CD4-positive, alpha-beta memory T cell (primary cell): ENCODE measurements at regions not wholly inside any gene's neighbourhood (a gene's known extent, or its start where the extent isn't known, plus 50 kb on each side); places are given as distances from the start of the nearest gene placed in this dataset.

ENCODE experiments used
- CTCF ChIA-PET: fragments of 350-600 bp; sonication (Branson Sonifier 250); formaldehyde crosslinking; loops from one replicate; lab custom pipeline; 2021; ENCODE audit warnings: inconsistent platforms; ENCODE audit not compliant: partially characterized antibody; lab: Charles Lee
- POLR2A ChIA-PET: fragments of 350-600 bp; sonication (Branson Sonifier 250); formaldehyde crosslinking; loops from one replicate; lab custom pipeline; 2021; ENCODE audit not compliant: partially characterized antibody; lab: Charles Lee
- DNase-seq, 5 donors: peaks; one replicate each; pipeline versions ENCODE4 v3.0.0 to v3.0.0-alpha.2; 2020 to 2022; ENCODE audit warnings: mixed read lengths in 1 of 5
- H3K27ac ChIP-seq: one replicate; pipeline ENCODE4 v1.7.0; 2013; ENCODE audit warnings: low read depth, low read length
- H3K27me3 ChIP-seq: 2 replicates; pipeline ENCODE4 v1.7.0; 2013; ENCODE audit warnings: mild to moderate bottlenecking, low read length, moderate library complexity; ENCODE audit not compliant: insufficient read depth
- H3K36me3 ChIP-seq: 2 replicates; pipeline ENCODE4 v1.7.0; 2013; ENCODE audit warnings: mild to moderate bottlenecking, low read length, moderate library complexity; ENCODE audit not compliant: insufficient read depth
- H3K4me1 ChIP-seq: 2 replicates; pipeline ENCODE4 v1.7.0; 2013; ENCODE audit warnings: mild to moderate bottlenecking, low read length, moderate library complexity; ENCODE audit not compliant: insufficient read depth
- H3K4me3 ChIP-seq, 2 donors: one replicate each; pipeline ENCODE4 v1.7.0; 2013; ENCODE audit warnings: low read length in 2 of 2, mild to moderate bottlenecking in 1 of 2
- H3K9me3 ChIP-seq, 2 donors: one replicate each; pipeline ENCODE4 v1.7.0; 2013; ENCODE audit warnings: low read length in 2 of 2, control low read depth in 1 of 2; ENCODE audit not compliant: control insufficient read depth in 1 of 2
- H3K27ac Mint-ChIP-seq, 7 donors: one replicate each; pipeline ENCODE4 v1.8.0; 2020 to 2021; ENCODE audit warnings: mixed read lengths in 7 of 7, mild to moderate bottlenecking in 6 of 7, inconsistent platforms in 3 of 7, moderate library complexity in 3 of 7
- H3K27me3 Mint-ChIP-seq, 2 donors: one replicate each; pipeline ENCODE4 v1.8.0; 2020 to 2021; ENCODE audit warnings: mixed read lengths in 2 of 2
- H3K36me3 Mint-ChIP-seq, 2 donors: one replicate each; pipeline ENCODE4 v1.8.0; 2020 to 2021; ENCODE audit warnings: mixed read lengths in 2 of 2, inconsistent platforms in 1 of 2, mild to moderate bottlenecking in 1 of 2
- H3K4me1 Mint-ChIP-seq, 4 donors: one replicate each; pipeline ENCODE4 v1.8.0; 2020 to 2021; ENCODE audit warnings: mixed read lengths in 4 of 4, mild to moderate bottlenecking in 1 of 4
- H3K4me3 Mint-ChIP-seq, 8 donors: one replicate each; pipeline ENCODE4 v1.8.0; 2020 to 2021; ENCODE audit warnings: mixed read lengths in 8 of 8, mild to moderate bottlenecking in 7 of 8, moderate library complexity in 6 of 8, inconsistent platforms in 3 of 8
- H3K9me3 Mint-ChIP-seq, 8 donors: one replicate each; pipeline ENCODE4 v1.8.0; 2020 to 2021; ENCODE audit warnings: mixed read lengths in 8 of 8, mild to moderate bottlenecking in 5 of 8, inconsistent platforms in 3 of 8, moderate library complexity in 1 of 8
- intact Hi-C: fragments of 100-400 bp; cut with micrococcal nuclease; formaldehyde crosslinking; loops from one replicate; pipeline ENCODE4 v1.15.1; 2023

DNA sequence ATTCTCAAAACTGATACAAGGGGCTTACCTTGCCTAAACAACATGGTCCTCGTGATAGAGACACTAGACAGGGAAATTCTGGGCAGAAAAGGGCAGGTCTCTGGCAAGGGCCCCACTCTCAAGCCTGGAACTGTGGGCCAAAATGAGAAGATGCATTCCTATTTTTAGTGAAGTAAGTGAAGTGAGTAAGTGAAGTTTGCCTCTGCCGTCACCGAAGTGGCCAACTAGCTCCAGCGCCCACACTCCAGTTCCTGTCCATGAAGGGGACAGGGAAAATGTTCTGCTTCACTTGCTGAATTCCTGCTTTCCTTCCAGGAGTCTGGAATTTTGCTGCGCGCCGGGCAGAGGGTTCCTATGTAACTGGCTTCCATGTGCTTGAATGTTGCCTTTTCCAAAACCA, 1035.6 kb upstream of the TMEM132C start:
- H3K9me3 ChIP-seq = no peaks in the 10 kb centered on the region
- no peak overlapping the region for H3K4me3 ChIP-seq
- DNase-seq = no peak
- no peaks in the 10 kb centered on the region for H3K4me1 ChIP-seq
- no peaks in the 10 kb centered on the region for H3K36me3 Mint-ChIP-seq
- no peak overlapping the region for H3K27ac ChIP-seq
- ChIA-PET CTCF (interaction anchor here (2.6 kb wide), 1 partner anchor 123 kb away, joined by 6 read pairs; no protein-coding TSS in a partner anchor), POLR2A (no interaction called here)
- no peaks in the 10 kb centered on the region for H3K27me3 ChIP-seq
- H3K4me1 Mint-ChIP-seq = no peaks in the 10 kb centered on the region
- H3K36me3 ChIP-seq = no peaks in the 10 kb centered on the region
- H3K9me3 Mint-ChIP-seq = peaks cover 0 to 1% (median 0%) of the 10 kb centered on the region in 8 donors
- intact Hi-C loops = no loop called here
- H3K4me3 Mint-ChIP-seq = no peak overlapping the region
- peaks cover 5 to 6% of the 10 kb centered on the region in 2 donors for H3K27me3 Mint-ChIP-seq
- no peak overlapping the region for H3K27ac Mint-ChIP-seq

DNA sequence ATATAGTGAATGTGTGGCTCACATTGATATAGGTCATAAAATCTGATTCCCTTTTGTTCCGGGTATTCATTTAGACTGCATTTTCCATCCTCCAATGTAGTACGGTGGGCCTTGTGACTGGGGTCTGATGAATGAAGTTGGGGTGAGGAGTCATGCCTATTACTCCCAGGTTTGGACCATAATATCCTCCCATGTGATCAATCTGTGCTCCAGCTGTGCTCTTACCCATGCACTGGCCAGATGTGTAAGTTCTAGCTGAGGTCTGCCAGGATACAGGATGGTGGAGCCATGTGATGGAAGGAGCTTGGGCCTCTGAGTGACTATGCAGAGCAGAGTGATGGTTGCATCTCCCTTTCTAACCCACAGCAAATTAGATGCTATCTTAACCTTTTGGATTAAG, 1034.0 kb upstream of the TMEM132C start:
- POLR2A ChIA-PET = no interaction called here
- Mint-ChIP-seq H3K4me3 (no peak overlapping the region), H3K36me3 (no peaks in the 10 kb centered on the region), H3K27ac (no peak overlapping the region), H3K4me1 (no peaks in the 10 kb centered on the region), H3K9me3 (peaks cover 0 to 1% (median 0%) of the 10 kb centered on the region in 8 donors), H3K27me3 (peaks cover 3 to 5% of the 10 kb centered on the region in 2 donors)
- DNase-seq = no peak
- no peaks in the 10 kb centered on the region for H3K36me3 ChIP-seq
- CTCF ChIA-PET = no interaction called here
- no peaks in the 10 kb centered on the region for H3K4me1 ChIP-seq
- intact Hi-C loops = no loop called here
- H3K4me3 ChIP-seq = no peak overlapping the region
- H3K27me3 ChIP-seq = no peaks in the 10 kb centered on the region
- no peaks in the 10 kb centered on the region for H3K9me3 ChIP-seq
- H3K27ac ChIP-seq = no peak overlapping the region

DNA sequence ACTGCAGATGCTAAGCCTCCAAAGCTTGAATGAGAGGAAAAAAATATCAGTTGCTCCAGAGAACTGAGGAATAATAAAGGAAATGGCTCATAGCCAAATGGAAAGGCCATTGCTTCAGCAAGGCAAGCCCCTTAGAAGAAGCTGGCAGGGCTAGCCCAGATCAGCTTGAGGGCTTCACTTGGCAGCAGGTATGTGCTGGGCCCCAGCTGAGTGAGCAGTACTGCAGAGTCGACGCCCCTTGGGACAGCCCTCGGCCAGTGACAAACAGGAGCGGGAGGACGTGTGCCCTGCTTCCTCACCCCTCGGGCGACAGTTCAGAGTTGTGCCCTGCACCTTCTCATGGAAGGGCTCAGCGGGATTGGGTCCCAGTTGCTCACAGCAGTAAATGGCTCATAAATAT, 1031.2 kb upstream of the TMEM132C start:
- Mint-ChIP-seq H3K4me1 (no peaks in the 10 kb centered on the region), H3K9me3 (peaks cover 0 to 1% (median 0%) of the 10 kb centered on the region in 8 donors), H3K4me3 (no peak overlapping the region), H3K27ac (no peak overlapping the region), H3K36me3 (no peaks in the 10 kb centered on the region), H3K27me3 (peaks cover 0 to 1% of the 10 kb centered on the region in 2 donors)
- POLR2A ChIA-PET = no interaction called here
- Histone ChIP-seq H3K36me3 (no peaks in the 10 kb centered on the region), H3K4me1 (no peaks in the 10 kb centered on the region), H3K27me3 (no peaks in the 10 kb centered on the region), H3K9me3 (no peaks in the 10 kb centered on the region), H3K27ac (no peak overlapping the region), H3K4me3 (no peak overlapping the region)
- intact Hi-C loops = no loop called here
- CTCF ChIA-PET = no interaction called here
- DNase-seq = no peak

DNA sequence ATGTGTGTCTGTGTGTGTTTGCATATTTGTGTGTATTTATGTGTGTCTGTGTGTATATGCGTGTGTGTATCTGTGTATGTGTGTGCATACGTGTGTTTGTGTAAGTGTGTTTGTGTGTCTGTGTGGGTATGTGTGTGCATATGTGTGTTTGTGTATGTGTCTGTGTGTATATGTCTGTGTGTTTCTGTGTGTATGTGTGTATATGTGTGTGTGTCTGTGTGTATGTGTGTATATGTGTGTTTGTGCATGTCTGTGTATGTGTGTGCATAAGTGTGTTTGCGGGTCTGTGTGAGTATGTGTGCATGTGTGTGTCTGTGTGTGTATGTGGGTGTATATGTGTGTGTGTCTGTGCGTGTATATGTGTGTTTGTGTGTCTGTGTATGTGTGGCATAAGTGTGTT, 1030.5 kb upstream of the TMEM132C start:
- H3K27me3 Mint-ChIP-seq = no peaks in the 10 kb centered on the region
- no peak overlapping the region for H3K4me3 Mint-ChIP-seq
- POLR2A ChIA-PET = no interaction called here

DNA sequence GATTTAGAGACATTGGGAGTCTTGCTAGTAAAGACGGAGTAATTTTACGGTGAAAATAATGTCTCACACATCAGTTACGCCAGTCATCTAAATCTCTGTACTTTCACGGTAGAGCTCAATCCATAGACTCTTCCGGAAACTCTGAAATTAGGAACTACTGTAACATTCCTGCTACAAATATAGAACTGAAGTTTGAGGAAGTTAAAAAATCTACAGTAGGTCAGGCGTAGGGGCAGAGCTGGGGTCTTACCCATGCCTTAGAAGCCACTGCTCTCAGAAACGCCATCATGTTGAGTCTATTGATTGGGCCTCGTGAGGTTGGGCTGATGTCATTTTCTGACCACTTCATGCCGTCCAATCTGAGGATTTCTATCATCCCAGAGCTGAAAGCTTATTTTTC, 1029.8 kb upstream of the TMEM132C start:
- no peaks in the 10 kb centered on the region for H3K4me1 Mint-ChIP-seq
- ChIA-PET CTCF (no interaction called here), POLR2A (no interaction called here)
- no peaks in the 10 kb centered on the region for H3K36me3 ChIP-seq
- no peak overlapping the region for H3K4me3 ChIP-seq
- H3K27me3 Mint-ChIP-seq = peaks cover 0 to 3% of the 10 kb centered on the region in 2 donors
- no peaks in the 10 kb centered on the region for H3K27me3 ChIP-seq
- H3K4me1 ChIP-seq = no peaks in the 10 kb centered on the region
- H3K27ac ChIP-seq = no peak overlapping the region
- no peak overlapping the region for H3K27ac Mint-ChIP-seq
- intact Hi-C loops = no loop called here
- H3K9me3 Mint-ChIP-seq = peaks cover 0 to 3% (median 0%) of the 10 kb centered on the region in 8 donors
- no peak for DNase-seq
- no peak overlapping the region for H3K4me3 Mint-ChIP-seq
- H3K9me3 ChIP-seq = no peaks in the 10 kb centered on the region
- H3K36me3 Mint-ChIP-seq = no peaks in the 10 kb centered on the region

More for the DNA sequence above, 1030.5 kb upstream of the TMEM132C start:
- Histone ChIP-seq H3K27me3 (no peaks in the 10 kb centered on the region), H3K9me3 (no peaks in the 10 kb centered on the region), H3K4me1 (no peaks in the 10 kb centered on the region), H3K36me3 (no peaks in the 10 kb centered on the region), H3K4me3 (no peak overlapping the region), H3K27ac (no peak overlapping the region)
- Mint-ChIP-seq H3K27ac (no peak overlapping the region), H3K4me1 (no peaks in the 10 kb centered on the region), H3K9me3 (peaks cover 0 to 2% (median 0%) of the 10 kb centered on the region in 8 donors), H3K36me3 (no peaks in the 10 kb centered on the region)
- intact Hi-C loops = no loop called here
- DNase-seq = no peak
- CTCF ChIA-PET = no interaction called here

DNA sequence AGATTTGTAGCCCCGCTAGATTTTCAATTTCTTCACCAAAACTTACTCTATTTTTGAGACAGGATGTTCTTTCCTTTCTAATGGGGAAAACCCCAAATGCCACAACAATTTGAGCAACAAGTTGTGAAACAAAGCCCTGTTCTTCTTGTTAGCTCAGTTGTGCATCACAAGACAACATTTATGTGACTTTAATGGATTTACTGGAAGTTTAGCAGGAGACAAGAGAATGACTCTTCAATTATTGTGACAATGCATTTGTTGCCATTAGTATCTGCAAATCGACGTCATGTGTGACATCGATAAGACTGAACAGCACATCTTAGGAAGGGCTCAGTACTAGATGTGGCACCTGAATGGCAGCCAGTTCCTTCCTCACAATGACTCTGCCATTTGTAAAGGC, 1028.9 kb upstream of the TMEM132C start:
- no peaks in the 10 kb centered on the region for H3K4me1 ChIP-seq
- Mint-ChIP-seq H3K4me1 (no peaks in the 10 kb centered on the region), H3K27ac (no peak overlapping the region), H3K9me3 (peaks cover 0 to 3% (median 0%) of the 10 kb centered on the region in 8 donors), H3K36me3 (no peaks in the 10 kb centered on the region), H3K27me3 (peaks cover 0 to 6% of the 10 kb centered on the region in 2 donors), H3K4me3 (no peak overlapping the region)
- H3K27ac ChIP-seq = no peak overlapping the region
- ChIA-PET CTCF (no interaction called here), POLR2A (no interaction called here)
- no peaks in the 10 kb centered on the region for H3K36me3 ChIP-seq
- DNase-seq = no peak
- no peak overlapping the region for H3K4me3 ChIP-seq
- intact Hi-C loops = loop anchor here (1.0 kb wide), 1 partner anchor 45 kb away; no protein-coding TSS in a partner anchor
- no peaks in the 10 kb centered on the region for H3K9me3 ChIP-seq
- no peaks in the 10 kb centered on the region for H3K27me3 ChIP-seq

DNA sequence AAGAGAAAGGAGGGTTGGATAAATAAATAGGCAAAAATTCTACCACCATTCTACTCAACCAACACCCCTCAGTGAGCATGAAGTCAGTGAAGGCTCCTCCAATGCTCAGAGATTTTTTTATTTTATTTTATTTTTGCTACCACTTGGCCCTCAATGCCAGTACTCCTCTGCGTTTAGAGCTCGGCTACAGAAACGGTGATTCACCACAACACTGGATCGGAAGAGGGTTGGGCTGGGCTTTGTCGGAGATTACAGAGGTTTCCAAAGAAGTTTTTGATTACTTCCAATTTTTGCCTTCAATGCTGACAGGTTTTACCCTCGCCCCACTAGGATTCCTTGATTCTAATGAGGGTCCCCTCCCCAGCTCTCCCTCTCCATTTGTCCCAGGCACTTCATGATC, 1027.2 kb upstream of the TMEM132C start:
- CTCF ChIA-PET = no interaction called here

More for the DNA sequence above, 1027.2 kb upstream of the TMEM132C start:
- Mint-ChIP-seq H3K9me3 (peaks cover 0 to 3% (median 0%) of the 10 kb centered on the region in 8 donors), H3K27me3 (peaks cover 2 to 7% of the 10 kb centered on the region in 2 donors), H3K36me3 (no peaks in the 10 kb centered on the region), H3K27ac (no peak overlapping the region), H3K4me1 (no peaks in the 10 kb centered on the region), H3K4me3 (no peak overlapping the region)
- intact Hi-C loops = no loop called here
- no peaks in the 10 kb centered on the region for H3K4me1 ChIP-seq
- H3K9me3 ChIP-seq = no peaks in the 10 kb centered on the region
- H3K4me3 ChIP-seq = no peak overlapping the region
- DNase-seq = no peak
- no peaks in the 10 kb centered on the region for H3K36me3 ChIP-seq
- POLR2A ChIA-PET = no interaction called here
- H3K27me3 ChIP-seq = no peaks in the 10 kb centered on the region
- no peak overlapping the region for H3K27ac ChIP-seq
